Glomerular endothelial cell (primary cell): ENCODE measurements at regions not wholly inside any gene's neighbourhood (a gene's known extent, or its start where the extent isn't known, plus 50 kb on each side); places are given as distances from the start of the nearest gene placed in this dataset.
A peak's percentile ranks its signal among the peaks of the same experiment; 100 is the strongest.

Source experiments
- DNase-seq: peaks from one replicate; pipeline ENCODE4 v3.0.0-alpha.2; 2011; ENCODE audit warnings: low read depth, low spot score; ENCODE audit errors: extremely low read depth

- DNase-seq = no peak
Measured at GRCh38 chr4:30281986-30282385, 438.2 kb upstream of the PCDH7 start.

- DNase-seq = no peak
Measured at GRCh38 chr4:30283336-30283735, 436.8 kb upstream of the PCDH7 start.

DNA sequence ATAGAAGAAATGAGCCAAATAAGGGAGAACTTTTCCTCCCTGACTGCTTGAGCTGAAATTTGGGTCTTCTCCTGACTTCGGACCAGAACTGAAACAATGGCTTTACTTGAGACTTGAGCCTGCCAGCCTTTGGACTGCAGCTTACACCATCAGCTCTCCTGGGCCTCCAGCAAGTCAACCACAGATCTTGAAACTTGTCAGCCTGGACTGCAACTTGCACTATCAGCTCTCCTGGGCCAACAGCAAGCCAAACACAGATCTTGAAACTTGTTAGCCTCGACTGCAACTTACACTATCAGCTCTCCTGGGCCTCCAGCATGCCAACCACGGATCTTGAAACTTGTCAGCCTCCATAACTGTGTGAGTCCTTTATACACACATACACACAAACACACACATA is 425.9 kb upstream of the PCDH7 start:
- DNase-seq = no peak

DNA sequence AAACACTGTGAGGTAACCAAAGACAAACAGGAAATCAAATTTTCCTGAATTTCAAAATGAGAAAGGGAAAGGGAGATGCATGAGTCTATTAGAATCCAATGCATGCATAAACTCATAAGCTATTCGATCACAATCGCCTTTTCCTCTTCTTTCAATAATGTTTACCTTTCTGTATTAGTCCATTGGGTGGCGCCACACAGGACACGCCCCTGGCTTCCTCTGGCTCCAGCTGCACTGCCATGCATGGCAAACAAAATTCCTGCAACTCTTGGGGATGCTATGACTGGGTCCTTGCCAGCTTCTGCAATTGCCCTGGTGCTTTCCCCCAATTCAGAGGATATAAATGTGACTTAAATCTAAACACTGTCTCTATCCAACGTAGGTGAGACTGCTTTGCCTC is 424.5 kb upstream of the PCDH7 start:
- DNase-seq = no peak

DNA sequence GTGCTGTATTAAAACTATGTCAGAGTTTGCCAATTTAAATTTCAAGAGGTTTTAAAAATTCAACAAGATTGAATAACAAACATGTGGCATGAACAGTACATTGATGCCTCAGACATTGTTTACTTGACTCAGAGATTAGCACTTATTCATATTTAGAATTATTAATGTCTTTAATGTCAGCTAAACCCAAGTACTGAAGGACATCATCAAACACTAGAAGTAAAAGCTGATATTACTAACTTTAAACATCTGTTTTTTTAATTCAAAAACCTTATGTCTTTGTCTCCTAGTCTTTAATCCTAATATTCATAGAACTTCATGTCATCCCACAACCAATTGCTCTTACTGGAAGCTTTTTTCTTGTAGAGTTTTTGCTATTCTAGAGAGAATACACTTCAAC is 406.2 kb upstream of the PCDH7 start:
- DNase-seq = no peak

- DNase-seq = no peak
Measured at GRCh38 chr4:30330894-30331652, 389.1 kb upstream of the PCDH7 start.

DNA sequence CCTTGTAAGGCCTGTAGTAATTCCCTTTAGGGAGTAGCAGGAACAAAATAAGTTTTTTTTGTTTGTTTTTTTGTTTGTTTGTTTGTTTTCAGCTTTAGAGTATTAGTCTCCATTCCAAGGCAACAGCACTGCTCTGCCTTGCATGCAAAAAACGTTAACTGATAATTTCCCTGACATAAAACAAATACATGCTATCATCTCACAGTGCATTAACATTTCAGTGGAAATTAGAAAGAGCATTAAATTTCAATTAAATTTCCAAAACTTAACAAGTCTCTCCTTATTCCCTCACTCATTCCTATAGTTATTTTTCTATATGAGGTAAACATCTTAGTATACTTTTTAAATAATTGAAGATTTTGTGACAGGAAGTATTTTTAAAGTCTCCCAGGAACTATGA is 378.4 kb upstream of the PCDH7 start:
- no peak for DNase-seq

DNA sequence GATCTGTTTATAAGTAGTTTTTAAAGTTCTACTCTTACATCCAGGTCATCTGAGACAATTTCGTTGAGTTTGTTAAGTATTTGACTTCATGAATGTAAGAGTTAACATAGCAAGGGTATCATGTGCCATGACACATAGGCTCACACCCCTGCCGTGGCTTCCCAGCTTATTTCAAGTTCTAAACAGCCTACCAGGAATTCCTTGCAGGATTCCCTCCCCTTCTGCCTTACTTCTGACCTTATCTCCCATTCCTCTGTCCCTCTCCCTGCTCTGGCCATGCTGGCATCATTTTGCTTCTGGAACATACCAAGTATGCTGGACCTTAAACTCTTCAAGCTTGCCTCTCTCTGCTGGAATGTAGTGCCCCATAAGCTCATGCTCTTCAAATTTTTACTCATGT is 369.9 kb upstream of the PCDH7 start:
- DNase-seq = no peak

GRCh38 chr4:30354605-30355004 is 365.6 kb upstream of the PCDH7 start:
- DNase-seq = no peak

GRCh38 chr4:30362436-30362835 is 357.7 kb upstream of the PCDH7 start:
- DNase-seq = no peak

- DNase-seq = no peak
Measured at GRCh38 chr4:30370105-30370504, 350.1 kb upstream of the PCDH7 start.

DNA sequence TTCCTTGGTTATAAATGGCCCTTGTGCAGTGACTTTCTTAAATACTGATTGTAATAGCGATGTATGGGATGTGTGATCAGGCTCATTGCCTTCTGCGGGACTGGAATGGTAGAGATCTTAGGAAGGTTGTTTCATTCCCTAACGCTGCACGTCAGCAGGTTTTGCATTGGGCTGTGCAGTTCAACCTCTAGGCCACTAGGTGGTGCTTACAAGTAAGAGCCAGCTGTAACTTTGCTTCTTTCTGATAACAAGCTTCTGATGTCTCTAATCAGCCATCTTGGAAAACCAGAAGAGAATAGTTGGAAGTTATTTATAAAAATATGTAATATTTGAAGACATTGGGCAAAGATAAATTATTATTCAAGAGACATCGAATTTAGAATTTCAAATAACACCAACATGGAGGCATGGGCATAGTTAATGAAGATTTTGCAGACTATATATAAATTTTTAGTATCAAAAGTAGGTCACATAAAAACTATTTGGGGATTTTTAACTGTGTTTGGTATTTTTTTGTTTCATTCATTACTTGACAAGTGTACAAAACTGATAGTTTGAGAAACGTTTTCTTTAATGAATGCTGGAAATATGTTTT is 339.7 kb upstream of the PCDH7 start:
- DNase-seq = peak; percentile 37

DNA sequence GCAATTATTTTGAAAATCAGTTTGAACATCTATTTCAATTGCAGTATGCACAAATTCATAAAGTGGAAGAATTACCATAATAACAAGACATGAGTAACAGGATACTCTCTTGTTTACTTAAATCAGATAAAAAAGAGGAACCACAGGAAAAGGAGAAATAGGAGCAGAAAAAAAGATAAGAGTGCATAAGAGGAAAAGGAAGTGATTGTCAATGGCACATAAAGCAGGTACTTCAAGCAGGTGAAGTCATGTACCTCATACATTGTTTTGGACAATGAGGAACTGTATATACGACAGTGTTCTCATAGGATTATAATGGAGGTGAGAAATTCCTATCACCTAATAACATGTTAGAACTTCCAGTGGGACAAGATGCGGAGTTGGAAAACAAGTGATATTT is 334.5 kb upstream of the PCDH7 start:
- no peak for DNase-seq

GRCh38 chr4:30386266-30386895 is 333.8 kb upstream of the PCDH7 start:
- DNase-seq = no peak

DNA sequence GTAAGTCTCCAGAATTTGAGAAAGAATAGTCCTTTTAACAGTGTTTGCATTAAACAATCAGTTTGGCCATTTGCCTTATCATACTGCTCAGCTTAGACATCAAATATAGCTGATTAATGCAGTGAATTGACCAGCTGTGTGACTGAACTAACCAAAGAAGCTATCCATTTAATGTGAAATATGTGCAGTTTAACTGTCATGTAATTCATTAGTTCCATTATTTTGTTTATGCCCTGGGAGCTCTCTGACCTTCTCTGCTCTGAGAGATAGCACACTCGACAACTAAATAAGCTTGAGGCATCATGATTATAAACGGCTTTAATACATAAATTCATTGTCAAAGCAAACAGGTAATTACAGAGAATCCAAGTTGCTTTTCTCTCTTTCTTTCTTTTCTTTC is 324.3 kb upstream of the PCDH7 start:
- no peak for DNase-seq

DNA sequence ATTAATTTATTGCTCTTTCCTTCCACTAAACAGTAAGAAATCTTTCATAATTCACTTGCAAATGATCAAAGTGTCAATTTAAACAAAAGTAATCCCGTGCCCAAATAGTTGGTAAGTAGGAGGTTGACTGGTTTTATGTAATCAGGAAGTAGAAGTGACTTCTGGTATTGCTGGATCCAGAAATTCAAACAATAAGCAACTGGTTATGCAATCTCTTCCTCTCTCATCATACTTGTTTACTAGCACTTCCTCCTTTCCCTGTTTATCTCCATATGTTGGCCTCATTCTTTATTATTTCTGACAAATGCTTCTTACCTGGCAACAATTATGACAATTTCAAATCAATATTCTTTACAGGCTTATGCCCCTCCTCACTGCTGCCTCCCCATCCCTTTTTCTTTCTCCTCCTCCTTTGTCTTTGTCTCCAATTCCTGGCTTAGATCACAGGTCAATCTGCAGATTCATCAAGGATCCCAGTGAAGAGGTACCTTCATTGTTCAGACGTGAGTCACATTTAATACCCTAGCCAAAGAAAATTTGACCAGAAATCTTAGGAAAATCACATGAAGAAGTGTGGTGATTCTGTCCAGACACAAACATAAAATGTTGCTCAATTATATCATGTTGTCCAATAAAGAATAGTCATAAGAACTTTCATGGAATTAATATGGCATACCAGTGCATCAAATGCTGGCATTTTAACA is 323.2 kb upstream of the PCDH7 start:
- no peak for DNase-seq

GRCh38 chr4:30399476-30399875 is 320.7 kb upstream of the PCDH7 start:
- DNase-seq = no peak

GRCh38 chr4:30402276-30402675 is 317.9 kb upstream of the PCDH7 start:
- DNase-seq = no peak

DNA sequence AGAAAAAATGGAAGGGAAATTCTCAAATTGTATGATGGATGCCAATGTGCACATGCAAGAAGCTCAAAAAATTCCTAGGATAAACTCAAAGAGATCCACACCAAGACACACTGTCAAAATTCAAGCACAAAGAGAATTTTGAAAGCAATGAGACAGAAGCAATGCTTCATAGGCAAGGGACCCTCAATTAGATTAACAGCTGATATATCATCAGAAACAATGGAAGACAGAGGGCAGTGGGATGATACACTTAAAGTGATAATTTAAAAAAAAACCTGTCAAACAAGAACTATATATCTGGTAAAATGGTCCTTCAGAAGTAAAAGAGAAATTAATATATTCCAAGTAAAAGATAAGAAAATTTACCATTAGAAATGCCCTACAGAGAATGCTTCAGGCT is 306.3 kb upstream of the PCDH7 start:
- DNase-seq = no peak

DNA sequence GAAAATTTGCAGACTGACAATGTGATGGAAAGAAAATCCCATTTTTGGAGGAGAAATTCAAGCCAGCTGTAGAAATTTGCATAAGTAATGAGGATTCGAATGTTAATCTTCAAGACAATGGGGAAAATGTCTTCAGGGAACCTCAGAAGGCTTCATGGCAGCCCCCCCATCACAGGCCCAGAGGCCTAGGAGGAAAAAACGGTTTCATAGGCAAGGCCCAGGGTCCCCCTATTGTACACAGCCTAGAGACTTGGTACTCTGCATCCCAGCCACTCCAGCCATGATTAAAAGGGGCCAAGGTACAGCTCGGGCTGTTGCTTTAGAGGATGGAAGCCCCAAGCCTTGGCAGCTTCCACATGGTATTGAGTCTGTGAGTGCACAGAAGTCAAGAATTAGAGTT is 303.6 kb upstream of the PCDH7 start:
- DNase-seq = no peak

- DNase-seq = no peak
Measured at GRCh38 chr4:30427932-30428331, 292.2 kb upstream of the PCDH7 start.
